SK-N-SH (cell line): ENCODE measurements at regions not wholly inside any gene's neighbourhood (a gene's known extent, or its start where the extent isn't known, plus 50 kb on each side); places are given as distances from the start of the nearest gene placed in this dataset.

Experiments used
- CTCF ChIA-PET: fragments of 300-600, 350-600 bp; formaldehyde crosslinking; extraction: SDS; loops from one replicate; lab custom pipeline; 2021; lab: Yijun Ruan, JAX
- POLR2A ChIA-PET: fragments of 350-600 bp; sonication (Branson Sonifier 250); formaldehyde crosslinking; extraction: SDS; loops from one replicate; lab custom pipeline; 2020; ENCODE audit warnings: antibody characterized with exemption, inconsistent platforms; lab: Yijun Ruan, JAX
- DNase-seq: peaks from one replicate; pipeline ENCODE4 v3.0.0; 2012
- H2AFZ ChIP-seq: fragments of 200-600 bp; sonication (generic); 2 replicates; pipeline ENCODE4 v1.8.1; 2016; ENCODE audit warnings: antibody characterized with exemption, mild to moderate bottlenecking, low read depth
- H3F3A ChIP-seq: fragments of 200-600 bp; sonication (generic); replicated peaks from 2 replicates; pipeline ENCODE3; 2016; ENCODE audit warnings: antibody characterized with exemption, mild to moderate bottlenecking; ENCODE audit not compliant: insufficient read depth
- H3K27ac ChIP-seq, 2 experiments: fragments of 200-500 bp in 1 of 2; fragments of 200-600 bp in 1 of 2; sonication (Bioruptor generic) in 1 of 2; sonication (generic), shearing (Covaris generic) in 1 of 2; 2 replicates each; pipeline versions ENCODE4 v1.5.1 to v1.6.1; 2014 to 2016; ENCODE audit warnings: low read depth in 2 of 2, inconsistent platforms in 1 of 2, low read length in 1 of 2, mild to moderate bottlenecking in 1 of 2, mixed read lengths in 1 of 2
- H3K27me3 ChIP-seq: fragments of 200-600 bp; sonication (generic), shearing (Covaris generic); 2 replicates; pipeline ENCODE4 v1.6.1; 2016; ENCODE audit warnings: mixed run types; ENCODE audit not compliant: insufficient read depth
- H3K36me3 ChIP-seq, 2 experiments: fragments of 200-500 bp in 1 of 2; fragments of 200-600 bp in 1 of 2; sonication (Bioruptor generic) in 1 of 2; sonication (generic) in 1 of 2; replicated peaks in 1 of 2; 2 replicates each; pipeline versions ENCODE3 to v1.5.1; 2014 to 2016; ENCODE audit warnings: low read length in 1 of 2, mild to moderate bottlenecking in 1 of 2; ENCODE audit not compliant: insufficient read depth in 2 of 2, control insufficient read depth in 1 of 2
- H3K4me1 ChIP-seq, 2 experiments: fragments of 200-500 bp in 1 of 2; fragments of 200-600 bp in 1 of 2; sonication (Bioruptor generic) in 1 of 2; sonication (generic), shearing (Covaris generic) in 1 of 2; 2 replicates each; pipeline versions ENCODE4 v1.5.1 to v1.6.1; 2014 to 2016; ENCODE audit warnings: low read depth in 1 of 2, low read length in 1 of 2, mixed run types in 1 of 2; ENCODE audit not compliant: insufficient read depth in 2 of 2, control insufficient read depth in 1 of 2
- H3K4me2 ChIP-seq: fragments of 200-600 bp; sonication (generic), shearing (Covaris generic); 2 replicates; pipeline ENCODE4 v1.6.1; 2017; ENCODE audit warnings: mixed run types
- H3K4me3 ChIP-seq, 2 experiments: fragments of 200-500 bp in 1 of 2; fragments of 200-600 bp in 1 of 2; sonication (Bioruptor generic) in 1 of 2; sonication (generic), shearing (Covaris generic) in 1 of 2; 2 replicates each; pipeline versions ENCODE4 v1.5.1 to v1.8.1; 2014 to 2016; ENCODE audit warnings: low read depth in 2 of 2, inconsistent platforms in 1 of 2, low read length in 1 of 2, mild to moderate bottlenecking in 1 of 2, mixed read lengths in 1 of 2, moderate library complexity in 1 of 2
- H3K79me2 ChIP-seq: fragments of 200-600 bp; sonication (generic); 2 replicates; pipeline ENCODE4 v1.8.1; 2017; ENCODE audit warnings: mild to moderate bottlenecking; ENCODE audit not compliant: insufficient read depth
- H3K9ac ChIP-seq: fragments of 200-600 bp; sonication (generic); 2 replicates; pipeline ENCODE4 v1.6.1; 2017; ENCODE audit warnings: mixed run types
- H3K9me2 ChIP-seq: fragments of 200-600 bp; sonication (generic); 2 replicates; pipeline ENCODE4 v1.6.1; 2017; ENCODE audit warnings: mixed run types
- H3K9me3 ChIP-seq: fragments of 200-600 bp; sonication (generic); 2 replicates; pipeline ENCODE4 v1.6.1; 2017; ENCODE audit warnings: mixed run types, mild to moderate bottlenecking, moderate library complexity
- H4K20me1 ChIP-seq: fragments of 200-600 bp; sonication (generic); 2 replicates; pipeline ENCODE4 v1.6.1; 2017; ENCODE audit warnings: mild to moderate bottlenecking, mixed run types; ENCODE audit not compliant: insufficient read depth
- CHD2 ChIP-seq: fragments of 150-350 bp; IDR thresholded peaks from 2 replicates; pipeline ENCODE4 v1.6.1; 2018; ENCODE audit warnings: low read length; ENCODE audit not compliant: partially characterized antibody
- CTCF ChIP-seq: fragments of 200-600 bp; sonication (generic); IDR thresholded peaks from 2 replicates; pipeline ENCODE4 v1.6.1; 2017; ENCODE audit warnings: antibody characterized with exemption, mild to moderate bottlenecking, moderate library complexity
- EP300 ChIP-seq, 2 experiments: IDR thresholded peaks; 2 replicates each; pipeline versions ENCODE4 v1.4.0 to v1.6.1; 2012; ENCODE audit warnings: borderline replicate concordance in 1 of 2, low read depth in 1 of 2, low read length in 1 of 2
- EZH2phosphoT487 ChIP-seq: fragments of 200-600 bp; sonication (generic); IDR thresholded peaks from 2 replicates; pipeline ENCODE4 v1.6.1; 2017; ENCODE audit warnings: low read depth, mixed run types, mild to moderate bottlenecking, antibody characterized with exemption, moderate library complexity, borderline replicate concordance
- FOSL2 ChIP-seq: IDR thresholded peaks from 2 replicates; pipeline ENCODE4 v1.4.0; 2012; ENCODE audit warnings: low read depth, mild to moderate bottlenecking, moderate library complexity, borderline replicate concordance
- FOXJ3 ChIP-seq: sonication (generic); formaldehyde crosslinking; IDR thresholded peaks from 2 replicates; pipeline ENCODE4 v1.5.1; 2020; ENCODE audit warnings: mild to moderate bottlenecking, missing genetic modification reagents
- GATA2 ChIP-seq: sonication (generic); formaldehyde crosslinking; IDR thresholded peaks from 2 replicates; pipeline ENCODE4 v1.5.0; 2020; ENCODE audit warnings: mild to moderate bottlenecking, missing genetic modification reagents
- IRF3 ChIP-seq: fragments of 150-350 bp; IDR thresholded peaks from 2 replicates; pipeline ENCODE4 v1.6.1; 2016; ENCODE audit warnings: mild to moderate bottlenecking, low read depth, low read length
- RAD21 ChIP-seq: IDR thresholded peaks from 2 replicates; pipeline ENCODE4 v1.6.1; 2012; ENCODE audit warnings: mild to moderate bottlenecking, low read length
- RCOR1 ChIP-seq: fragments of 150-350 bp; IDR thresholded peaks from 2 replicates; pipeline ENCODE4 v1.6.1; 2017; ENCODE audit warnings: antibody characterized with exemption, low read length
- RXRA ChIP-seq: IDR thresholded peaks from 2 replicates; pipeline ENCODE4 v1.4.0; 2012; ENCODE audit warnings: low read depth, mild to moderate bottlenecking, borderline replicate concordance
- TCF12 ChIP-seq: IDR thresholded peaks from 2 replicates; pipeline ENCODE4 v1.4.0; 2012
- USF1 ChIP-seq: IDR thresholded peaks from 2 replicates; pipeline ENCODE4 v1.4.0; 2012; ENCODE audit warnings: low read depth, borderline replicate concordance
- WGBS: methylation state at CpG from one replicate; pipeline ENCODE4 v1.1.6; 2017; ENCODE audit warnings: low lambda C conversion rate; 5-methylcytosine and 5-hydroxymethylcytosine counted together
- TF ChIP-seq, protein P1 (sequence below): IDR thresholded peaks from 2 replicates; pipeline ENCODE4 v1.4.0; 2012; ENCODE audit warnings: low read depth, borderline replicate concordance

- 53% methylated on average over 2 of the region's 2 CpGs for WGBS
- TF ChIP-seq USF1: no peak
- 0 out of 2 replicates have a peak, but pooled peaks have one; percentile 35 for TF ChIP-seq TCF12
- Histone ChIP-seq H3K79me2 (no peaks in the 10 kb centered on the region), H3K4me1 (no peaks in the 10 kb centered on the region), H4K20me1 (no peaks in the 10 kb centered on the region), H3K27ac (no peak overlapping the region), H3K4me3 (no peak overlapping the region), H3K36me3 (no peaks in the 10 kb centered on the region), H2AFZ (no peak overlapping the region), H3K9me3 (no peaks in the 10 kb centered on the region), H3K9me2 (no peaks in the 10 kb centered on the region), H3K27me3 (no peaks in the 10 kb centered on the region), H3F3A (no peaks in the 10 kb centered on the region), H3K9ac (no peak overlapping the region), H3K4me2 (no peak overlapping the region)
- ChIA-PET POLR2A (no interaction called here), CTCF (interaction anchor here (2.2 kb wide), 1 partner anchor 11 kb away, joined by 5 read pairs; no protein-coding TSS in a partner anchor)
- DNase-seq: no peak
Measured at GRCh38 chr20:8952721-8953120, 116.2 kb upstream of the PLCB4 start.

DNA sequence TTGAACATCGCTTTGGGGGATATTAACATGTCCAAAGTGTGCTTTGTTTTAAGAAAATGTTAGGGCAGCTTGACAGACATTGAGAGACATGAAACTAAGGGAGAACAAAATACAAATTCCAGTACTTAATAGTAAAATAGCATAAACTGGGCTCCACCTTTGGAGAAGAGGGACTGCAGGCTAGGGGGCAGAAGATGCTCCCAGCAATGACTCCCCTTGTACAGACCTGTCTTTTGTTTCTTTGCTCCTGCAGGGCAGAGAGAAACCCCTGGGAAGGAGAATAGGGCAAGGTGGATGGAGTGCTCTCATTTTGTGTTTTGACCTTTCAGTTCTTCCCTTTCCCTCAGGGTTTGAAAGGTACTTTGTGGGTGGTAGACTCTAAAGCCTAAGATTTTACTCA is 115.6 kb upstream of the PLCB4 start:
- ChIA-PET POLR2A (no interaction called here), CTCF (interaction anchor here (2.2 kb wide), 1 partner anchor 12 kb away, joined by 5 read pairs; no protein-coding TSS in a partner anchor)
- no peak overlapping the region for H3K4me3 ChIP-seq
- no peak for DNase-seq
- no peaks in the 10 kb centered on the region for H3K9me2 ChIP-seq
- no peaks in the 10 kb centered on the region for H3K36me3 ChIP-seq
- H2AFZ ChIP-seq: no peak overlapping the region
- no peaks in the 10 kb centered on the region for H3K27me3 ChIP-seq
- H3K27ac ChIP-seq: no peak overlapping the region
- H4K20me1 ChIP-seq: no peaks in the 10 kb centered on the region
- no peak overlapping the region for H3K4me2 ChIP-seq
- TF ChIP-seq EP300 (IDR thresholded peaks at IDR 0.05; ENCODE audit: borderline replicate concordance in 1 of 2, low read depth in 1 of 2, low read length in 1 of 2) (no peak), CTCF (0 out of 2 replicates have a peak, but pooled peaks have one; percentile 8)
- H3K79me2 ChIP-seq: no peaks in the 10 kb centered on the region
- no peaks in the 10 kb centered on the region for H3K9me3 ChIP-seq
- H3F3A ChIP-seq: no peaks in the 10 kb centered on the region
- WGBS: 85% methylated on average over 1 of the region's 1 CpG
- no peak overlapping the region for H3K9ac ChIP-seq
- no peaks in the 10 kb centered on the region for H3K4me1 ChIP-seq

GRCh38 chr20:8960241-8960640 is 108.6 kb upstream of the PLCB4 start:
- H3K27me3 ChIP-seq: no peaks in the 10 kb centered on the region
- H4K20me1 ChIP-seq: no peaks in the 10 kb centered on the region
- H2AFZ ChIP-seq: no peak overlapping the region
- H3K36me3 ChIP-seq: no peaks in the 10 kb centered on the region
- H3K9ac ChIP-seq: no peak overlapping the region
- no peaks in the 10 kb centered on the region for H3K9me2 ChIP-seq
- no peaks in the 10 kb centered on the region for H3K4me1 ChIP-seq
- ChIA-PET POLR2A (no interaction called here), CTCF (interaction anchor here (1.0 kb wide), 1 partner anchor 35 kb away, joined by 3 read pairs; no protein-coding TSS in a partner anchor)
- H3F3A ChIP-seq: no peaks in the 10 kb centered on the region
- 87% methylated on average over 4 of the region's 4 CpGs for WGBS
- H3K79me2 ChIP-seq: no peaks in the 10 kb centered on the region
- no peak for DNase-seq
- H3K27ac ChIP-seq: no peak overlapping the region
- no peaks in the 10 kb centered on the region for H3K9me3 ChIP-seq
- no peak overlapping the region for H3K4me3 ChIP-seq
- no peak overlapping the region for H3K4me2 ChIP-seq
- TF ChIP-seq GATA2 (CRISPR knock-in tag): no peak
- TF ChIP-seq, protein P1, sequence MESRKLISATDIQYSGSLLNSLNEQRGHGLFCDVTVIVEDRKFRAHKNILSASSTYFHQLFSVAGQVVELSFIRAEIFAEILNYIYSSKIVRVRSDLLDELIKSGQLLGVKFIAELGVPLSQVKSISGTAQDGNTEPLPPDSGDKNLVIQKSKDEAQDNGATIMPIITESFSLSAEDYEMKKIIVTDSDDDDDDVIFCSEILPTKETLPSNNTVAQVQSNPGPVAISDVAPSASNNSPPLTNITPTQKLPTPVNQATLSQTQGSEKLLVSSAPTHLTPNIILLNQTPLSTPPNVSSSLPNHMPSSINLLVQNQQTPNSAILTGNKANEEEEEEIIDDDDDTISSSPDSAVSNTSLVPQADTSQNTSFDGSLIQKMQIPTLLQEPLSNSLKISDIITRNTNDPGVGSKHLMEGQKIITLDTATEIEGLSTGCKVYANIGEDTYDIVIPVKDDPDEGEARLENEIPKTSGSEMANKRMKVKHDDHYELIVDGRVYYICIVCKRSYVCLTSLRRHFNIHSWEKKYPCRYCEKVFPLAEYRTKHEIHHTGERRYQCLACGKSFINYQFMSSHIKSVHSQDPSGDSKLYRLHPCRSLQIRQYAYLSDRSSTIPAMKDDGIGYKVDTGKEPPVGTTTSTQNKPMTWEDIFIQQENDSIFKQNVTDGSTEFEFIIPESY: no peak
- no peak for TF ChIP-seq RXRA
- TF ChIP-seq FOSL2: no peak
- TF ChIP-seq RCOR1: no peak
- no peak for TF ChIP-seq CHD2
- no peak for TF ChIP-seq IRF3
- no peak for TF ChIP-seq USF1
- no peak for TF ChIP-seq FOXJ3
- TF ChIP-seq EZH2phosphoT487: no peak
- TF ChIP-seq RAD21: no peak
